GM12878 (cell line): ENCODE measurements at regions not wholly inside any gene's neighbourhood (a gene's known extent, or its start where the extent isn't known, plus 50 kb on each side); places are given as distances from the start of the nearest gene placed in this dataset.

Experiments used
- BCLAF1 ChIP-seq: fragments of 450-650 bp; IDR thresholded peaks from 2 replicates; pipeline ENCODE4 v1.6.1; 2017; ENCODE audit warnings: antibody characterized with exemption, mild to moderate bottlenecking, moderate library complexity
- BRCA1 ChIP-seq: IDR thresholded peaks from 2 replicates; pipeline ENCODE4 v1.6.1; 2011; ENCODE audit warnings: low read depth, low read length, improper control_type of control experiment
- DPF2 ChIP-seq: fragments of 450-650 bp; IDR thresholded peaks from 2 replicates; pipeline ENCODE4 v1.6.1; 2017; ENCODE audit warnings: mild to moderate bottlenecking
- EGR1 ChIP-seq, 2 experiments: IDR thresholded peaks; 1 replicate in 1 of 2; 2 replicates in 1 of 2; pipeline ENCODE4 v1.6.1; 2011 to 2012; ENCODE audit warnings: low read depth in 2 of 2, low read length in 2 of 2, borderline replicate concordance in 1 of 2, mild to moderate bottlenecking in 1 of 2, moderate library complexity in 1 of 2
- ESRRA ChIP-seq: IDR thresholded peaks from 2 replicates; pipeline ENCODE4 v1.6.1; 2012; ENCODE audit warnings: mild to moderate bottlenecking, low read length, improper control_type of control experiment
- ETV6 ChIP-seq, 2 experiments: fragments of 450-650 bp in 1 of 2; IDR thresholded peaks in 1 of 2; conservative IDR thresholded peaks in 1 of 2; 2 replicates each; pipeline ENCODE4 v1.6.1; 2014; ENCODE audit warnings: antibody characterized with exemption in 1 of 2, borderline replicate concordance in 1 of 2, low read depth in 1 of 2, mild to moderate bottlenecking in 1 of 2, moderate library complexity in 1 of 2
- HCFC1 ChIP-seq: fragments of 150-350 bp; IDR thresholded peaks from 2 replicates; pipeline ENCODE4 v1.6.1; 2014; ENCODE audit warnings: low read length
- HDAC2 ChIP-seq: fragments of 200-600 bp; sonication (generic); IDR thresholded peaks from 2 replicates; pipeline ENCODE4 v1.6.1; 2017
- HDGF ChIP-seq: fragments of 450-650 bp; IDR thresholded peaks from 2 replicates; pipeline ENCODE4 v1.6.1; 2016; ENCODE audit warnings: antibody characterized with exemption
- MEF2A ChIP-seq: IDR thresholded peaks from 2 replicates; pipeline ENCODE4 v1.6.1; 2011; ENCODE audit warnings: low read depth, mild to moderate bottlenecking, low read length, moderate library complexity; ENCODE audit not compliant: insufficient read depth
- MTA2 ChIP-seq: fragments of 450-650 bp; IDR thresholded peaks from 2 replicates; pipeline ENCODE4 v1.6.1; 2016; ENCODE audit warnings: low read depth, mild to moderate bottlenecking, moderate library complexity
- MXI1 ChIP-seq: fragments of 150-350 bp; IDR thresholded peaks from 2 replicates; pipeline ENCODE4 v1.6.1; 2011; ENCODE audit warnings: low read depth, mild to moderate bottlenecking, inconsistent platforms, low read length, improper control_type of control experiment
- NBN ChIP-seq: fragments of 450-650 bp; IDR thresholded peaks from 2 replicates; pipeline ENCODE4 v1.6.1; 2016
- NFIC ChIP-seq: IDR thresholded peaks from 2 replicates; pipeline ENCODE4 v1.6.1; 2012; ENCODE audit warnings: low read depth, mild to moderate bottlenecking, inconsistent platforms, low read length, moderate library complexity
- NR2C1 ChIP-seq: fragments of 450-650 bp; IDR thresholded peaks from 2 replicates; pipeline ENCODE4 v1.6.1; 2017; ENCODE audit warnings: antibody characterized with exemption, mild to moderate bottlenecking, moderate library complexity
- PAX8 ChIP-seq: fragments of 450-650 bp; IDR thresholded peaks from 2 replicates; pipeline ENCODE4 v1.6.1; 2017; ENCODE audit warnings: mild to moderate bottlenecking, moderate library complexity
- RUNX3 ChIP-seq: IDR thresholded peaks from 2 replicates; pipeline ENCODE4 v1.6.1; 2012; ENCODE audit warnings: low read length, inconsistent platforms
- SKIL ChIP-seq: fragments of 450-650 bp; IDR thresholded peaks from 2 replicates; pipeline ENCODE4 v1.6.1; 2017; ENCODE audit warnings: mild to moderate bottlenecking, low read depth, inconsistent platforms; ENCODE audit not compliant: poor library complexity, severe bottlenecking
- TAF1 ChIP-seq: IDR thresholded peaks from 2 replicates; pipeline ENCODE4 v1.6.1; 2011; ENCODE audit warnings: mild to moderate bottlenecking, low read depth, low read length, borderline replicate concordance
- WRNIP1 ChIP-seq: IDR thresholded peaks from 2 replicates; pipeline ENCODE4 v1.6.1; 2011; ENCODE audit warnings: low read depth, low read length, improper control_type of control experiment, borderline replicate concordance
- ZNF592 ChIP-seq: fragments of 450-650 bp; IDR thresholded peaks from 2 replicates; pipeline ENCODE4 v1.6.1; 2017; ENCODE audit warnings: mild to moderate bottlenecking, moderate library complexity

GRCh38 chr1:21342961-21343838 lies 52.9 kb upstream of the ECE1 start (continued):
- TF ChIP-seq ZNF592 (no peak), BCLAF1 (no peak), HDAC2 (no peak), PAX8 (no peak), BRCA1 (no peak), MEF2A (no peak), RUNX3 (peak; percentile 47; the same call in 1 of the 2 replicates), WRNIP1 (no peak), SKIL (no peak), TAF1 (no peak), MTA2 (peak; percentile 74), HDGF (no peak), NBN (peak; percentile 57; the same call in 1 of the 2 replicates), EGR1 (IDR thresholded peaks at IDR 0.05; ENCODE audit: borderline replicate concordance in 1 of 2, low read depth in 2 of 2, low read length in 2 of 2) (no peak), ETV6 (conservative IDR thresholded peaks at IDR 0.05 in 1 of 2, IDR thresholded peaks at IDR 0.05 in 1 of 2; ENCODE audit: borderline replicate concordance in 1 of 2, low read depth in 1 of 2) (peak in 1 of 2 experiments; percentile 63; a peak in 1 of 4 replicates), NR2C1 (no peak), NFIC (peak; percentile 51; the same call in 1 of the 2 replicates), HCFC1 (no peak), ESRRA (no peak), MXI1 (no peak), DPF2 (peak; percentile 49; the same call in 1 of the 2 replicates)
